ENCODE measurements at regions not wholly inside any gene's neighbourhood (a gene's known extent, or its start where the extent isn't known, plus 50 kb on each side); places are given as distances from the start of the nearest gene placed in this dataset.

- Mint-ChIP-seq H3K9me3 (ENCODE audit: low read depth) (no peaks in the 10 kb centered on the region), H3K36me3 (no peaks in the 10 kb centered on the region), H3K4me1 (no peaks in the 10 kb centered on the region), H3K27ac (no peak overlapping the region), H3K4me3 (no peak overlapping the region), H3K27me3 (peaks cover 26% of the 10 kb centered on the region)
- no peak for DNase-seq
- CTCF ChIA-PET = interaction anchor here (0.6 to 1.6 kb wide), 9 partner anchors 10 to 1180 kb away, joined by 3 to 9 read pairs (median 3); no protein-coding TSS in a partner anchor
- no peak for ATAC-seq
Observed at GRCh38 chr2:198309081-198309480, 504.7 kb downstream of the PLCL1 start.

DNA sequence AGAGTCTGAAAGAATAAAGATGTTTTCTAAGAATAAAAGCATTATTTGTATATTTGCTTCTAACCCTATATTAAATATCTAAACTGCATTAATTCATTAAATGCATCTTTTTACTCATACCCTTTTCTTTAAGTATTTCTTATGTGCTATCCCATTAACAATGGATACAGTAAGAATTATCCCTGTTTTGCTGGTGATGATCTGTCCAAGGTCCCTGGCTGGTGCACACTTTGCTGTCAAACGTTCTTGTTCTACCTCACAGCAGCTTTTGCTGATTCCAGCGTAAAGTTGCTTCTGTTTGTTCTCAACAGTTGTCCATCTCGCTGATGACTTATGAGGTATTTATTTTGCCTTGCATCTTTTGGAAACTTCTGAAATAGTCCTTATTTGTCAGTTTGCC, 504.0 kb downstream of the PLCL1 start:
- peaks cover 19% of the 10 kb centered on the region for H3K27me3 Mint-ChIP-seq
- no peaks in the 10 kb centered on the region for H3K9me3 Mint-ChIP-seq (ENCODE audit: low read depth)
- CTCF ChIA-PET = no interaction called here
- ATAC-seq (no peak), DNase-seq (no peak)
- no peaks in the 10 kb centered on the region for H3K4me1 Mint-ChIP-seq
- H3K27ac Mint-ChIP-seq = no peak overlapping the region
- no peak overlapping the region for H3K4me3 Mint-ChIP-seq
- no peaks in the 10 kb centered on the region for H3K36me3 Mint-ChIP-seq

DNA sequence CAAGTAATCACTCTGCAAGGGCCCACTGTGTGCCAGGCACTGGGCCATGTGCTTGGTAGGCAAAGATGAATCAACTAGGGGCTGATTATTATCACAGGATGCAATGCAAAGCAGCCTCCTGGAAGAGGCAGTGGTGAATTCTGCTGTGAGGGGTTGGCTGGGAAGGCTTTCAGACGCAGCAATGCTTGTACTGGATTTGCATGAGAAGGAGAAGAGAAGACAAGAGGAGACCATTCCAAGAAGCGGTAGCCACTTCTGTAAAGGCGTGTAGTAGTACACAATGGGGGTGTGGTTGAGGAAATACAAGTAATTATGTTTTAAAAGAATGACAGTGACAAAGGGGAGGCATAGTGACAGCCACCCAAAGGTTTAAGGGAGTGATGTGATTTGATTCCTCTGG, 502.7 kb downstream of the PLCL1 start:
- Mint-ChIP-seq H3K4me3 (no peak overlapping the region), H3K27ac (no peak overlapping the region)

DNA sequence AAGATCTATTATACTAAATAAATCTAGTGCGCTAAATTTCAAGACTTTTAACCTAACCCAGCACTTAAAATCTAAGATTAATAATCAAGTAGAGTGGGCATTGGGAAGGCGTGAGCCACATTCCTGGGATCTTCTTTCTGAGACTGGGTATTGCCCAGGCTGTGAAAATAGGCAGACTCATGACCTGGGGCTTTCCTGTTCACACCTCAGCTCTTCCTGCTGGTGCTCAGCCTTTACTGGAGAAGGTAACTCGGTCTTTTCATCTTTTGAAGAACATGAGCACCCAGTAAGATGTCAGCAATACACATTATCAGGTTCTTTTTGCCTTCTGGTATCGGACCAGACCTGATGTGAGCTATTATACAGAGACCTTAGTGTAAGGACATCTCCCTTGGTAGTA, 500.5 kb downstream of the PLCL1 start:
- CTCF ChIA-PET = no interaction called here
- no peak overlapping the region for H3K4me3 Mint-ChIP-seq
- ATAC-seq = no peak
- no peaks in the 10 kb centered on the region for H3K4me1 Mint-ChIP-seq
- DNase-seq = no peak
- H3K36me3 Mint-ChIP-seq = no peaks in the 10 kb centered on the region
- peaks cover 11% of the 10 kb centered on the region for H3K27me3 Mint-ChIP-seq
- H3K9me3 Mint-ChIP-seq (ENCODE audit: low read depth) = no peaks in the 10 kb centered on the region
- no peak overlapping the region for H3K27ac Mint-ChIP-seq

More for the DNA sequence above, 502.7 kb downstream of the PLCL1 start:
- DNase-seq (no peak), ATAC-seq (no peak)
- H3K36me3 Mint-ChIP-seq = no peaks in the 10 kb centered on the region
- H3K9me3 Mint-ChIP-seq (ENCODE audit: low read depth) = no peaks in the 10 kb centered on the region
- no peaks in the 10 kb centered on the region for H3K4me1 Mint-ChIP-seq
- H3K27me3 Mint-ChIP-seq = peaks cover 15% of the 10 kb centered on the region
- CTCF ChIA-PET = interaction anchor here (1.2 kb wide), 1 partner anchor 10 kb away, joined by 3 read pairs; no protein-coding TSS in a partner anchor

- Mint-ChIP-seq H3K9me3 (ENCODE audit: low read depth) (no peaks in the 10 kb centered on the region), H3K4me1 (no peaks in the 10 kb centered on the region), H3K36me3 (no peaks in the 10 kb centered on the region), H3K27me3 (peaks cover 6% of the 10 kb centered on the region), H3K4me3 (no peak overlapping the region), H3K27ac (no peak overlapping the region)
- CTCF ChIA-PET = interaction anchor here (0.8 to 2.9 kb wide), 18 partner anchors 10 to 749 kb away, joined by 3 to 13 read pairs (median 4); no protein-coding TSS in a partner anchor
- DNase-seq (no peak), ATAC-seq (no peak)
Observed at GRCh38 chr2:198297350-198297749, 493.0 kb downstream of the PLCL1 start.

GRCh38 chr2:198296665-198297308, 492.4 kb downstream of the PLCL1 start:
- Mint-ChIP-seq H3K4me1 (no peaks in the 10 kb centered on the region), H3K9me3 (ENCODE audit: low read depth) (no peaks in the 10 kb centered on the region), H3K36me3 (no peaks in the 10 kb centered on the region), H3K27ac (no peak overlapping the region), H3K27me3 (peaks cover 6% of the 10 kb centered on the region), H3K4me3 (no peak overlapping the region)
- CTCF ChIA-PET = interaction anchor here (0.8 to 2.9 kb wide), 20 partner anchors 9 to 748 kb away, joined by 3 to 13 read pairs (median 4); no protein-coding TSS in a partner anchor
- ATAC-seq = peak; percentile 80
- DNase-seq = peak; percentile 63

DNA sequence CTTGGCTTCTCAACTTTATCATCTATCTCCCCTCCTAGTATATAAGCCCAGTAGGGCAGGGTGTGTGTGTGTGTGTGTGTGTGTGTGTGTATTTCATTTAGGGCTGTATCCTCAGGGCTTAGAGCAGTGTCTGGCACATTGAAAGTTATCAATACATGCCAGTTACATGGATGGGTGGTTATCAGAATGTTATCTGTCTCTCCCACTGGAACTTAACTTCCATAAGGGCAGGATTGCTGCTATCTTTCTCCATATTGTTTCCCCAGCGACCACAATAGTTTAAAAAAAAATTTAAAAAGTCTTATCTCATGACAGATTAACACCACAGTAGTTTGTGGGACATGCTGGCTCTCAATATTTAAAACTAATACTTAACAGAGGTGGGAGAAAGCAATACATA, 488.9 kb downstream of the PLCL1 start:
- CTCF ChIA-PET = no interaction called here
- H3K27me3 Mint-ChIP-seq = peaks cover 11% of the 10 kb centered on the region

DNA sequence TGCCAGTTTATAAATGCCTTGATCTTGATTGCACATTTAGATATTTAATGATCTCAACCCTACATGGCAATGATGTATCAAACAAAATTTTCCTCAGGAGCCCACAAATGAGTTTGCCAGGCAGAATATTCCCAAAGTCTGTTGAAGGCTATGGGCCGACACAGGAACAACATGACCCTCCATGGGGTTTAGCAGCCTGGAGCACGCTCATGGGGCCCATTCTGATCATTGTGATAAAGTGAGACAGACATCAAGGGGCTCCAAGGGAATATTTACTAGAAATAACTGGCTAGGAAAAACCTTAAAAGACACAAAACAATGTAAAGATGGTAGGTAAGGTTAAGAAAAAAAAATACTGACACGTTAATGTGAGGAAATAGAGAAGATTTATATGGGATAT, 485.4 kb downstream of the PLCL1 start:
- no peaks in the 10 kb centered on the region for H3K36me3 Mint-ChIP-seq
- H3K27ac Mint-ChIP-seq = no peak overlapping the region
- no peaks in the 10 kb centered on the region for H3K9me3 Mint-ChIP-seq (ENCODE audit: low read depth)
- H3K27me3 Mint-ChIP-seq = peaks cover 11% of the 10 kb centered on the region
- no peak for DNase-seq
- H3K4me3 Mint-ChIP-seq = no peak overlapping the region
- no peaks in the 10 kb centered on the region for H3K4me1 Mint-ChIP-seq
- CTCF ChIA-PET = no interaction called here
- ATAC-seq = no peak

More for the DNA sequence above, 488.9 kb downstream of the PLCL1 start:
- no peak overlapping the region for H3K27ac Mint-ChIP-seq
- H3K4me1 Mint-ChIP-seq = no peaks in the 10 kb centered on the region
- no peak overlapping the region for H3K4me3 Mint-ChIP-seq
- H3K9me3 Mint-ChIP-seq (ENCODE audit: low read depth) = no peaks in the 10 kb centered on the region
- no peak for DNase-seq
- H3K36me3 Mint-ChIP-seq = no peaks in the 10 kb centered on the region
- ATAC-seq = no peak

GRCh38 chr2:198287706-198288105, 483.3 kb downstream of the PLCL1 start:
- Mint-ChIP-seq H3K4me3 (no peak overlapping the region), H3K27ac (no peak overlapping the region), H3K27me3 (peaks cover 26% of the 10 kb centered on the region), H3K36me3 (no peaks in the 10 kb centered on the region), H3K9me3 (ENCODE audit: low read depth) (no peaks in the 10 kb centered on the region), H3K4me1 (no peaks in the 10 kb centered on the region)
- CTCF ChIA-PET = interaction anchor here (1.0 kb wide), 1 partner anchor 10 kb away, joined by 4 read pairs; no protein-coding TSS in a partner anchor
- DNase-seq (no peak), ATAC-seq (no peak)

DNA sequence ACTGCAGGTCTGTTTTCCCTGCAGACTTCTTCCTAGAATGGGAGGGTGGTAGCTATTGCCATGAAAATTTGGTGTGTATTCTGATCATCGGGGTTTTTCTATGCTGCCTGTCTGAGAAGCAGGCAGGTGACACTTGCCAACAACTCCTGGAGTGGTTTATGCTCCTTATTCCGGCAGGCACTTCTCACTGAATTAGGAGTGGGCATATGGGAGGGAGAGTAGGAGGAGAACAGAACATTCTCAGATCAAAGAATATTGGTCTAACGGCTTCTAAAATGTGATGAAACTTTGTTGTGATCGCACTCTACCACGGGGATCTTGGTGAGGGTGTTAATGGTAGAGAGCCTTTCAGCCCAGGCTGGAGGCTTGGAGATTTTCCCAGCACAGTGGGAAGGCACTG, 480.8 kb downstream of the PLCL1 start:
- no peak overlapping the region for H3K4me3 Mint-ChIP-seq
- H3K9me3 Mint-ChIP-seq (ENCODE audit: low read depth) = no peaks in the 10 kb centered on the region
- peaks cover 34% of the 10 kb centered on the region for H3K27me3 Mint-ChIP-seq
- DNase-seq (no peak), ATAC-seq (no peak)
- no peak overlapping the region for H3K27ac Mint-ChIP-seq
- H3K4me1 Mint-ChIP-seq = no peaks in the 10 kb centered on the region
- H3K36me3 Mint-ChIP-seq = no peaks in the 10 kb centered on the region
- CTCF ChIA-PET = no interaction called here

- H3K36me3 Mint-ChIP-seq = no peaks in the 10 kb centered on the region
- DNase-seq (no peak), ATAC-seq (no peak)
- no peaks in the 10 kb centered on the region for H3K4me1 Mint-ChIP-seq
- no peak overlapping the region for H3K4me3 Mint-ChIP-seq
- H3K9me3 Mint-ChIP-seq (ENCODE audit: low read depth) = no peaks in the 10 kb centered on the region
- no peak overlapping the region for H3K27ac Mint-ChIP-seq
- H3K27me3 Mint-ChIP-seq = peaks cover 36% of the 10 kb centered on the region
- CTCF ChIA-PET = interaction anchor here (0.9 kb wide), 1 partner anchor 14 kb away, joined by 7 read pairs; no protein-coding TSS in a partner anchor
Observed at GRCh38 chr2:198283146-198283545, 478.8 kb downstream of the PLCL1 start.

DNA sequence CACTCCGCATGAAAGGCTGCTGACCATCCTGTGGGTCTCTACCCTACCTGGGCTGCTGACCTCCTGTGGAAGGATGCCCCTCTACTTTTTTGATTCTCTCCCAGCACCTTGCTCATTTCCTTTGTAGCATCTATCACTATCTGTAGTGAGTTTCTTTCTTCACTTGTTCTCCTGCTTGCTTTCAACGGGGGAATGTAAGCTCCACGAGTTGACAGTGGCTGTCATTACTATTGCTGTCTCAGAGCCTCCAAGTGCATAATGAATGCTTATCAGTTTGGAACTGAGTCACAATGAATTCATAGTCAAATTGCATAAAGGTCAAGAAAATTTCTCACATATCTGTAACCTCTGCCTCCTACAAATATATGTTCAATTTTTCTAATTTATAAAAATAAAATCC, 477.7 kb downstream of the PLCL1 start:
- no peaks in the 10 kb centered on the region for H3K9me3 Mint-ChIP-seq (ENCODE audit: low read depth)
- no peak for DNase-seq
- no peaks in the 10 kb centered on the region for H3K36me3 Mint-ChIP-seq
- peaks cover 36% of the 10 kb centered on the region for H3K27me3 Mint-ChIP-seq
- CTCF ChIA-PET = no interaction called here
- no peak for ATAC-seq
- no peak overlapping the region for H3K27ac Mint-ChIP-seq
- H3K4me3 Mint-ChIP-seq = no peak overlapping the region
- no peaks in the 10 kb centered on the region for H3K4me1 Mint-ChIP-seq

DNA sequence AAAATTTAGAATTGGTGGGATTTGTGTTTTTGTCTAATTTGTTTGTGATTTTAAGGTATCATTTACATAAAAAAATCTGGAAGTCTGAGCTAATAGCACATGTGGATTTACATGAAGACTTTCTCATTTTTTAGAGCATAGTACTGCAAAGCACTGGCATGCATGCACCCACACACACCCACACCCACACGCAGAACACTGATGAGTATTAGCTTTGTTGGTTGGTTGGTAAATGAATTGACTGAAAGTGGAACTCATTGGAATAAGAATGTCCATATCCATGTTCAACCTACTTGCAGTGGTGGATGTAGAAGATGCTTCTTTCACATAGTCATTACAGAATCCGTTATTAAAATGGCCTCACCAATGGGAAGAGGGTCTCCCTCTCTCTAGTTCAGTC, 475.8 kb downstream of the PLCL1 start:
- CTCF ChIA-PET = no interaction called here
- ATAC-seq = no peak
- Mint-ChIP-seq H3K27ac (no peak overlapping the region), H3K36me3 (no peaks in the 10 kb centered on the region), H3K4me1 (no peaks in the 10 kb centered on the region), H3K27me3 (peaks cover 33% of the 10 kb centered on the region), H3K4me3 (no peak overlapping the region), H3K9me3 (ENCODE audit: low read depth) (no peaks in the 10 kb centered on the region)
- no peak for DNase-seq

GRCh38 chr2:198279026-198279425, 474.6 kb downstream of the PLCL1 start:
- H3K27me3 Mint-ChIP-seq = peaks cover 27% of the 10 kb centered on the region
- no peak for DNase-seq
- H3K4me1 Mint-ChIP-seq = no peaks in the 10 kb centered on the region
- H3K9me3 Mint-ChIP-seq (ENCODE audit: low read depth) = no peaks in the 10 kb centered on the region
- H3K36me3 Mint-ChIP-seq = no peaks in the 10 kb centered on the region
- ATAC-seq = no peak
- no peak overlapping the region for H3K27ac Mint-ChIP-seq
- H3K4me3 Mint-ChIP-seq = no peak overlapping the region
- CTCF ChIA-PET = no interaction called here
